ENCODE measurements at regions not wholly inside any gene's neighbourhood (a gene's known extent, or its start where the extent isn't known, plus 50 kb on each side); places are given as distances from the start of the nearest gene placed in this dataset.

DNA sequence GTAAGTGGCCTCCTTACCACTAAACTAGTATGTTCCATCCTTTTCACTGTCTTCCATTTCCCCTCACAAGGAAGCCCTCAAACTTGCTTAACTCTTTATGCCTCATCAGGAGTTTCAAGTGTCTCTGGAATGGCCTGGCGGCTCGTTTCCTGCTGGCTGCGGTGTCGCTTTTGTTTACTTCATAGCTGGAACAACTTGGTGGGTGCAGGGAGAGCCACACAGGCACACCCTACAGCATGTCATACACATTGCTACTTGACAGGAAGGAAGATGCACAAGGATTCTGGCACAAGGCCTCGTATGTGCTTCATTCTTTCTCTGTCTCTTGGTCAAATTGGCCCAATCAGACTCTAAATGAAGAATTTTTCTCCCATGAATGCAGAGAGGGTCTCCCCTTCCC is 488.3 kb downstream of the FOXO1 start:
- FAIRE-seq (no peak), DNase-seq (peak in 1 of 5 donors; percentile 41)
- H3K9me3 ChIP-seq (ENCODE audit: control insufficient read depth in 2 of 3, insufficient read depth in 1 of 3, low read length in 3 of 3), result no peaks in the 10 kb centered on the region
- peaks cover 0 to 5% (median 2%) of the 10 kb centered on the region in 3 donors for H3K4me1 ChIP-seq (ENCODE audit: control insufficient read depth in 2 of 3, insufficient read depth in 2 of 3, low read depth in 1 of 3, low read length in 3 of 3)
- H3K4me3 ChIP-seq (ENCODE audit: low read length in 3 of 3), result no peak overlapping the region
- intact Hi-C loops (cut with DNase I), result no loop called here
- H3K36me3 ChIP-seq (ENCODE audit: control insufficient read depth in 2 of 3, insufficient read depth in 3 of 3, low read length in 3 of 3), result no peaks in the 10 kb centered on the region
- H3K9ac ChIP-seq (ENCODE audit: low read length in 3 of 3), result no peak overlapping the region
- H3K27me3 ChIP-seq (ENCODE audit: control insufficient read depth, insufficient read depth, low read length), result no peaks in the 10 kb centered on the region
- H3K27ac ChIP-seq (ENCODE audit: low read depth in 2 of 2, low read length in 2 of 2), result no peak overlapping the region
- TF ChIP-seq CTCF (IDR thresholded peaks at IDR 0.05; ENCODE audit: borderline replicate concordance, extremely low read depth, insufficient read depth), result no peak

GRCh38 chr13:40179445-40180281 is 486.8 kb downstream of the FOXO1 start:
- no peak overlapping the region for H3K4me3 ChIP-seq (ENCODE audit: low read length in 3 of 3)
- intact Hi-C loops (cut with DNase I), result no loop called here
- DNase-seq (peak in 2 of 5 donors; percentile 53 to 74), FAIRE-seq (no peak)
- H3K27me3 ChIP-seq (ENCODE audit: control insufficient read depth, insufficient read depth, low read length), result no peaks in the 10 kb centered on the region
- no peaks in the 10 kb centered on the region for H3K9me3 ChIP-seq (ENCODE audit: control insufficient read depth in 2 of 3, insufficient read depth in 1 of 3, low read length in 3 of 3)
- no peak overlapping the region for H3K9ac ChIP-seq (ENCODE audit: low read length in 3 of 3)
- no peaks in the 10 kb centered on the region for H3K36me3 ChIP-seq (ENCODE audit: control insufficient read depth in 2 of 3, insufficient read depth in 3 of 3, low read length in 3 of 3)
- H3K4me1 ChIP-seq (ENCODE audit: control insufficient read depth in 2 of 3, insufficient read depth in 2 of 3, low read depth in 1 of 3, low read length in 3 of 3), result peaks cover 0 to 5% (median 2%) of the 10 kb centered on the region in 3 donors
- H3K27ac ChIP-seq (ENCODE audit: low read depth in 2 of 2, low read length in 2 of 2), result no peak overlapping the region
- no peak for TF ChIP-seq CTCF (IDR thresholded peaks at IDR 0.05; ENCODE audit: borderline replicate concordance, extremely low read depth, insufficient read depth)

- Histone ChIP-seq H3K27ac (ENCODE audit: low read depth in 2 of 2, low read length in 2 of 2) (no peak overlapping the region), H3K9me3 (ENCODE audit: control insufficient read depth in 2 of 3, insufficient read depth in 1 of 3, low read length in 3 of 3) (no peaks in the 10 kb centered on the region), H3K4me1 (ENCODE audit: control insufficient read depth in 2 of 3, insufficient read depth in 2 of 3, low read depth in 1 of 3, low read length in 3 of 3) (peaks cover 0 to 5% (median 2%) of the 10 kb centered on the region in 3 donors), H3K27me3 (ENCODE audit: control insufficient read depth, insufficient read depth, low read length) (no peaks in the 10 kb centered on the region), H3K36me3 (ENCODE audit: control insufficient read depth in 2 of 3, insufficient read depth in 3 of 3, low read length in 3 of 3) (no peaks in the 10 kb centered on the region), H3K4me3 (ENCODE audit: low read length in 3 of 3) (no peak overlapping the region), H3K9ac (ENCODE audit: low read length in 3 of 3) (no peak overlapping the region)
- no peak for FAIRE-seq
- TF ChIP-seq CTCF (IDR thresholded peaks at IDR 0.05; ENCODE audit: borderline replicate concordance, extremely low read depth, insufficient read depth), result no peak
- DNase-seq, result no peak
- intact Hi-C loops (cut with DNase I), result no loop called here
Observed at GRCh38 chr13:40180776-40181175, 485.7 kb downstream of the FOXO1 start.
